ENCODE measurements at regions not wholly inside any gene's neighbourhood (a gene's known extent, or its start where the extent isn't known, plus 50 kb on each side); places are given as distances from the start of the nearest gene placed in this dataset.

GRCh38 chr20:56925082-56925830 is 296.1 kb downstream of the TFAP2C start:
- no peak for DNase-seq (ENCODE audit: low spot score)

DNA sequence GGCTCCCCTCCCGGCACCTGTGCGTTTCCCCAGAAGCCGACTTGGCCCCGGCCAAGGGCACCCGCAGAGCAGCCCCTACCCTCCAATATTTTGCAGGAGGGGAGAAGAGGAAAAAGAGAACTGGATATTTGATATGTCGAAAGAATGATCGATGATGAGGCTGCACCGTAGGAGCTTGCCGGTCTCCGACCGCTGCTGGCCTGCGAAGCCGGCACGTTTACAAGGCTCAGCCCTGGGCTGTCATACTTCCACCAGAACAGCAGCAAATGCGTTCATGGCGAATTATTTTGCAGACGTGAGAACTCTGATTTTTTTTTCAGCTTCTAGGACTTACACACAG is 296.7 kb downstream of the TFAP2C start:
- no peak for DNase-seq (ENCODE audit: low spot score)

DNA sequence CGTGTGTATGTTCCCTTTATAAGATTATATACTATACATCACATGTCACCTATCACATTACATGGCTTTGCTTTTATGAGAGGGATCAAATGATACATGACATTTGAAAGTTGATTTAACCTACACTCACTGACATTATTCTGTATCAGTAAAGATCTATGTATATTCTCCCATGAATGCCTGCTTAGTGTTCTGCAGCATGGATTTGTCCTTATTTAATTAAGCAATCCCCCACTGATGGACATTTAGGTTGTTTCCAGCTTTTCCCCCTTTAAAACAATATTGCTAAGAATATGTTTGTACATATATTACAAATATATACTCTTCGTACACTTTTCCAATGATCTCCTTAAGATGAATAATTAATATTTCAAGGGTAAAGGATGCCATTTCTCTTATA is 297.4 kb downstream of the TFAP2C start:
- DNase-seq (ENCODE audit: low spot score) = no peak

DNA sequence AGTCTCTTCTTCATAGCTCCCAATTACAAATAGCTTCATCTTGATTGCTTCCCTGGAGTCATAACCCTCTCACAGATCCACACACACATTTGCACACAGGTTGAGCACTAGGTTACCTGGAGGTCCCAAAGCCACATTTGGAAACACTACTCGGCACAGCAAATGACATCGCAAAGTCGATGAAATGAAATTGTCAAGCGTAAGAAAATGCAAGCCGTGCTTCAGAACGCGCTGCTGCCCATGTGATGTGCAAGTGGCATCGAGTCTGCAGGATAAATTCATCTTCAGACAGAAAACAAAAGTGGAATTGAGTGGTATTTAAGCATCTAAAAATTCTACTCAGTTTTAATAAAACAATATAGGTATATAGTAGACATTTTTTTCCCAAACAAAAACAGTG is 298.0 kb downstream of the TFAP2C start:
- DNase-seq (ENCODE audit: low spot score) = no peak

DNA sequence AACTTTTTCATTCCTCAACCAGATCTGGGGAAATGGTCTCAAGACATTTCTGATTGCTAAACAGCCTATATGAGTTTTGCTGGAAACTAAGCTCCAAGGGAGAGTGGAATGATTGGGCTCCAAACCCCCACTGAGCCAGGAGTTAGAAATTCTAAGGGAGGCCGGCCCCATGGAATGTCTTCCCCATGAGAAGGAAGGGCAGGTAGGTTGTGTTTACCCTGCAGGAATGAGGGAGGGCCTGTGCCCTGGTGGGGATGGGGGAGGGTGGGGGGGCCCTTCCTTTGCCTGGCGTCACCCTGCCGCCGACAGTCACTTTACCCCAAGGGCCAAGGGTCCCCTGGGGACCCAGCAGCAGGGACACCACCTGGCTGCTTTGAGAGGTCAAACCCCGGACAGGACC is 298.9 kb downstream of the TFAP2C start:
- no peak for DNase-seq (ENCODE audit: low spot score)

DNA sequence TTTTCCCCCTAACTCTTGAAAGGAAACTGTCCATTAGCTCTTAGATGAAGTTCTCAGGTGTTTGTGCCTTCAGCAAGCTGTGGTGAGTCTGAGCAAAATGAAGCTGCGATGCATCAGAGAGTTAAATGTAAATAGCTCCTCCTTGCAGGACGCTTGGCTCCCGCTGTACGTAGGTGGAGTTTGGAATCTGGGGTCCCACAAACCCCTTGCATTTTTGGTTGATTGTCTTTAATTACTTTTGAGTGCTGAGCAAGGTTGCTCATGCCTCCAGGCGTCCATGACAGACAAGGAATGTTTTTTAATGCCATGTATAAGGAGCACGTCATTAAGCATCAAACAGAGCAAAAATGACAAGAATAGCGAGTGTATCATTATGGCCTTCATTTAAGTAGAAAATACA is 300.5 kb downstream of the TFAP2C start:
- no peak for DNase-seq (ENCODE audit: low spot score)

- DNase-seq (ENCODE audit: low spot score) = no peak
Measured at GRCh38 chr20:56930876-56931275, 301.8 kb downstream of the TFAP2C start.

- no peak for DNase-seq (ENCODE audit: low spot score)
Measured at GRCh38 chr20:56932575-56933330, 303.6 kb downstream of the TFAP2C start.

DNA sequence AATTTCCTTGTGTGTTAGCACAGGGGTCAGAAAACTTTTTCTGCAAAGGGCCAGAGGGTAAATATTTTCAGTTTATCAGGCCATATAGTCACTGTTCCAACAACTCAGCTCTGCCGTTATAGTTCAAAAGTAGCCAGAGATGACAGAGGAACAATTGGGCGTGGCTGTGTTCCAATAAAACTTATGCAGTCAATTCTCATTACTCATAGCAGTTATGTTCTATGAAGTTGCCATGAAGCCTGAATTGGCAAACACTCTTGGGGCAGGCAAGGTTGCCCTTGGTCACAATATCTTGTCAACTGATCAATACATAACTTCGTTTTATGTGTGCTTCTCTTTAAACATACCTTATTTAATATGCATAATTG is 304.2 kb downstream of the TFAP2C start:
- DNase-seq (ENCODE audit: low spot score) = no peak

- no peak for DNase-seq (ENCODE audit: low spot score)
Measured at GRCh38 chr20:56934888-56935287, 305.8 kb downstream of the TFAP2C start.

DNA sequence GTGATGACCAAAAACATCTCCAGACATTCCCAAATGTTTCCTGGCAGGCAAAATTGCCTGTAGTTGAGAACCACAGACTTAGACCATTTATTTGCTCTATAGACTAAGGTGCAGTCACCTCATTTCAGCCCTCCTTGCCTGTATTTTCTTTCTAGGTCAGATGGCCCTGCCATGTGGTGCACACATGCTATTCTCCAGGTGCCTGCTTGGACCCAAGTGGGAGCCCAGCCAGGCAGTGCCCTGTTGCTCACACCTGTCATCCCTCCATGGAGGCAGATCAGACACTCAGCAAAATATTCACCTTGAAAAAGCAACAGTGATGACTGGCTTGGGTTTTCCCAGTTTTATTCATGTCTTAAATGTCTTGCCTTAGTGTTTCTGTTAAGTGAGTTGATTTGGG is 311.4 kb downstream of the TFAP2C start:
- no peak for DNase-seq (ENCODE audit: low spot score)

DNA sequence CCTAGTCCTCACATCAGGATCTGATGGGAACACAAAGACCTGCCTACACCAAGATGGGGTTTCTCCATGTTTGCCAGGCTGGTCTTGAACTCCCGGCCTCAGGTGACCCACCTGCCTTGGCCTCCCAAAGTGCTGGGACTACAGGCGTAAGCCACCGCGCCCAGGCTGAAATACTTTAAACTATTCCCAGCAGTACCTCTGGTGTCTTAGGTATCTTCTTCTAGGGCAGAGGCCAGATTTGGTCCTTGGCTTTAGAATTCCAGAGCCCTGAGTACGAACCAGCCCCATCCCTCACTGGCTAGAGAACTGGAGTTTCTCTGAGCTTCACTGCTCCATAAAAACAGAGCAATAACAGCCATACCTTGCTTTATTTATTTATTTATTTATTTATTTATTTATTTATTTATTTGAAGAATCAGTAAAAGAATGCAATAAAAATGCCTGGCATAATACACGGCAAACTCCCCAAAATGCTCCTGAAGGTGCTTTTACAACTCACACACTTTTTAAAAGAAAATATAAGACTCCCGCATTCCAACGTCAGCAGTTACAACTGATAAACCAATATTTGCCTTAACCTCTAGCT is 312.1 kb downstream of the TFAP2C start:
- no peak for DNase-seq (ENCODE audit: low spot score)

GRCh38 chr20:56943946-56944945 is 315.1 kb downstream of the TFAP2C start:
- no peak for DNase-seq (ENCODE audit: low spot score)

DNA sequence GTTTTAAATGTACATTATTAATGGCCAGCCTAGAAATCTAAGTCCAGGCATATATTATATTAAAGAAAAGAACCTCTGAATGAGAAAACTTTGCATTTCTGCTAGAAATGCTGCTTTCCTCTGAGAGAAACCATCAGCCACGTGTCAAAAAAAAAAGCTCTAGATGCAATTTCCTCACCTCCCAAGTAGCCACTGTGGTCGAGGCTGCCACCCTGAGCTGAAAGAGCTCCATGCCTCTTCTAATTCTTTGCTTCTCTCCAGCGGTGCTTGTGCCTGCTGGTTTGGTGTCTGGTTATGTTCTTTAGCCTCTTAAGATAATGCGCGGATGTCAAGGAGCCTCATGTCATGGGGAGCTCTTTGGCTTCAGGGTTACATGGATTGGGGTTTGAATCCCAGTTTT is 316.0 kb downstream of the TFAP2C start:
- no peak for DNase-seq (ENCODE audit: low spot score)

DNA sequence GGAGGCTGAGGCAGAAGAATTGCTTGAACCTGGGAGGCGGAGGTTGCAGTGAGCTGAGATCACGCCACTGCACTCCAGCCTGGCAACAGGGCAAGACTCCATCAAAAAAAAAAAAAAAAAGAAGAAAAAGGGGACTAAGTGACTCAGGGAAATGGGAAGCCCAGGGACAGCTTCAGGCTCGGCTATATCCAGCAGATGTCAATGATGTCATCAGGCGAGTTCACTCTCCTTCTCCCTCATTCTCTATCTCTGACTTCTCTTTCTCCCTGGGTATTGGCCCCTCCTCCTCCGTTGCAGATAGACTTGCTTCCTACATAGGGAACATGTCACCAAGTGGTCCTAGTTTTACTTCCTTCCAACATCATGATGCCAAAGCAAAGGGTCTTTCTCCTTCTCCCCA is 316.8 kb downstream of the TFAP2C start:
- no peak for DNase-seq (ENCODE audit: low spot score)

DNA sequence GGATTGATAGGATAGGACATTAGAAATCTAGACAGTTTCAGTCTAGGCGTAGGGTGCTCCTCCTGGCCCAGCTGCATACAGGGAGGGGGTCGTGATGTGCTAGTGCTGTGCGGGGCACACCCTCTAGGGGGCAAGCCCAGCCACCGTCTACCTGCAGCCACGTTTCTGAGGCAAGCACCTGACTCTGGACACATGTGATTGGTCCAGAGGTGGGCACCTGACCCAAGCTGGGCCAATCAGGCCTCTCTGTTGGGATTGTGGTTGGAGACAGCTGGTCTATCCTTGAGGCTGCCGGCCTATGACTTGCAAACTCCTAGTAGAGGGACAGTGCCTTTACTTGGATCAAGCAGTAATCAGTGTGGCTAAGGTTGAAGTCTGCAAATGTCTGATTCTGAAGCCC is 317.1 kb downstream of the BMP7 start:
- no peak for DNase-seq (ENCODE audit: low spot score)

- DNase-seq (ENCODE audit: low spot score) = no peak
Measured at GRCh38 chr20:56952258-56953047, 314.0 kb downstream of the BMP7 start.

GRCh38 chr20:56953048-56953586 is 313.3 kb downstream of the BMP7 start:
- no peak for DNase-seq (ENCODE audit: low spot score)

DNA sequence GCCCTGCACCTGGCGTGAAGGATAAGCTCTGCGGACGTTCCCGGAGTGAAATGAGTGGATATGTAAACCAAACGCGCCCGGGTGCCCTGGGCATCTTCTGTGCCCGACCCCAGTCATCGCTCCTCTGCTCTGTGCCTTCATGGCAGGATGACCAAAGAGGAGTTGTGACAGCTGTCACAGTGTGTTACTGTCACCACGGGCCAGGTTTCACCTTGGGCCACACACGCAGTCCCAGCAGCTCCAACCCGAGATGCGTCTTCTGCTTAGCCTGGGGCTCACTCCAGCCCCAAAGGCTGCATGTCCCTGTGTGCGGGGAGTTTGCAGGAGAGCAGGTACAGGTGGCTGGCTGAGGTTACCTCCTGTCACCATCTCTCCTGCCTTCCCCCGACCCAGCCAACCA is 311.6 kb downstream of the BMP7 start:
- DNase-seq (ENCODE audit: low spot score) = no peak

DNA sequence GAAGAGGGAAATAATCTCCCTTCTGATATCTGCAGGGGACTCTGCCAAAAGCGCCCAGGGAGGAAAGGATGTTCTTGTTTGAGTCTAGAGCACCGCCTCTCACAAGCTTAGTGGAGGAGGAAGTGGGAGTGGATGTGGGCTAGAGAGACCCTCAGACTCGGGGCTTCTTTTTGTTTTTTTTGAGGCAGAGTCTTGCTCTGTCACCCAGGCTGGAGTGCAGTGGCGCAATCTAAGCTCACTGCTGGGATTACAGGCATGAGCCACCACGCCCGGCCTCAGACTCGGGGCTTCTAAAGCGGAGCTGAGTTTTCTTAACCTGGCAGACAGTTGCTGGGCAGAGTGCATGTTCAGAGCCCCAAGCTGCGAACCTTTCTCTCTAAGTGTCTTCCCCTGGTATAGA is 310.8 kb downstream of the BMP7 start:
- DNase-seq (ENCODE audit: low spot score) = no peak

DNA sequence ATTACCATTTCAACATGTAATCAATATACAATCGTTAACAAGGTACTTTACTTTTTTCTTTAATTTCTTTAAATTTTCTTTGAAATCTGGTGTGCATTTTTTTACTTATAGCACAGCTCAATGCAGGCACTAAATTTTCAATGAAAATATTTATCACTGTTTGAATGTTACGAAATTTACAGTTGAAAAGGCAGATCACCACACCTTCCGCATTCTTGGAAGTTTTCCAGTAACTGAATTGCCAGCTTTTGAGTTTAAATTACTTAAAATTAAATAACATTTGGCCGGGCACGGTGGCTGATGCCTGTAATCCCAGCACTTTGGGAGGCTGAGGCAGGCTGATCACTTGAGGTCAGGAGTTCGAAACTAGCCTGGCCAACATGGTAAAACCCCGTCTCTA is 309.9 kb downstream of the BMP7 start:
- no peak for DNase-seq (ENCODE audit: low spot score)

All from mucosa of gallbladder (tissue), 1 donor.